ENCODE measurements at regions not wholly inside any gene's neighbourhood (a gene's known extent, or its start where the extent isn't known, plus 50 kb on each side); places are given as distances from the start of the nearest gene placed in this dataset.
"Not testable (repeated sequence)": the region's sequence is repeated elsewhere in the genome, so short reads cannot be mapped to it uniquely, and the experiment has no call there.

DNA sequence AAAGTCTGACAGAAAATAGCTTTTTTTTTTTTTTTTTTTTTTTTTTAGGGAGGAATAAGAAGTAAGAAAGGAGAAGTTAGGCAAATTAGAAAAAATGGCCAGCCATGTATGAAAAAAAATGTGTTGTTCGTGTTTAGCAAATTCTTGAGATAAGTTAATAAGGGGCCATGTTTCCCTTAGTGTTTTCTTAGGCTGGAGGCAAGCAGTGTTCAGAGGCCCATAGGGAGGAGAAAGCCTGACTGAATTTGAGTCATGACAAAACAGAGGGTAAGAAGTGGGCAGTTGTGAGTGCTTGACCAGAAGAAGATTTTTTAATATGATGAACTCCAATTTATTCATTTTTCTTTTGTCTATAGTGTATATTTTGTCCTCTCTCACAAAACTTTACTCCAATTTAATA, 766.4 kb downstream of the FAM181B start:
- no peak overlapping the region for H3K4me3 ChIP-seq (replicated peaks; ENCODE audit: low read depth, low read length)
- no peaks in the 10 kb centered on the region for H3K36me3 ChIP-seq (ENCODE audit: control insufficient read depth, insufficient read depth, low read length)
- H3K27me3 ChIP-seq (replicated peaks; ENCODE audit: control insufficient read depth, insufficient read depth, low read length), result no peaks in the 10 kb centered on the region
- TF ChIP-seq CTCF (IDR thresholded peaks at IDR 0.05; ENCODE audit: insufficient read depth, low read length, poor library complexity, severe bottlenecking), result no peak
- DNase-seq (ENCODE audit: extremely low read depth, insufficient read length), result no peak

GRCh38 chr11:81966340-81966739, 767.3 kb downstream of the FAM181B start:
- TF ChIP-seq CTCF (IDR thresholded peaks at IDR 0.05; ENCODE audit: insufficient read depth, low read length, poor library complexity, severe bottlenecking), result no peak
- no peaks in the 10 kb centered on the region for H3K36me3 ChIP-seq (ENCODE audit: control insufficient read depth, insufficient read depth, low read length)
- no peak overlapping the region for H3K4me3 ChIP-seq (replicated peaks; ENCODE audit: low read depth, low read length)
- no peak for DNase-seq (ENCODE audit: extremely low read depth, insufficient read length)
- no peaks in the 10 kb centered on the region for H3K27me3 ChIP-seq (replicated peaks; ENCODE audit: control insufficient read depth, insufficient read depth, low read length)

DNA sequence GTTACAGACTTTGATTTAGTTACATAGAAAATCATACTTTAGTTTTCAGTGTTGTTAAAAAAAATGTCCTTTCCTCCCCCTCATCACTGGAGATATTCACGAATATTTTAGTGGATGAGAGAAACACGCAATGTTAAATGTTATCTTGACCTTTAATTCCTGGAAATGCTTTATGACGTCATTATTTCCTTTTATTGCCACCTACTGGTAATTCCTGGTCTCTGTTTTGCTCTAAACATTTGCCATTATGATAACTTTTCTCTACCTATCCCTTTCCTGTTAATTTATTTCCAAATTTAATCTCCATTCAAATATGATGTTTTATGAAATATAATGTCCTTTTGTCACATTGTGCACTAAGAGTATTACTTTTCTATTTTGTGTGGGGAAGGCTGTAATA, 770.6 kb downstream of the FAM181B start:
- H3K36me3 ChIP-seq (ENCODE audit: control insufficient read depth, insufficient read depth, low read length), result no peaks in the 10 kb centered on the region
- no peak for DNase-seq (ENCODE audit: extremely low read depth, insufficient read length)

DNA sequence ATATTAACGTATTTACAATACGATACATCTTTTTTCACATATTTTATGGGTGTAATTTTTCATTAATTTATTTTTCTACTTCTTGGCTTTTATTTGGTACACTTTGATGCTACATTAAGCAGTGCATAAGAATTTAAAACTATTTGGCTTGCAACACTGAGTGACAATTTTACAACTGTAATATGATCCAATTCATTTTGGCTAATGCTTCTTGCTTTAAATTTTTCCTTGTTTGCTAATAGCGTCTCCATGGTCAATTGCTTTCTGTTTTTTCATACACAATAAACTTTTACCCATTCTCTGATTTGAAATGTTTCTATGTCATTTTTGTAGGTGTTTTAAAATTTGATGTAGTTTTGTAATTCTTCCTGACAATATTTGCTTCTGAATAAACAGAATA, 773.2 kb downstream of the FAM181B start:
- DNase-seq (ENCODE audit: extremely low read depth, insufficient read length), result no peak
- H3K36me3 ChIP-seq (ENCODE audit: control insufficient read depth, insufficient read depth, low read length), result no peaks in the 10 kb centered on the region
- TF ChIP-seq CTCF (IDR thresholded peaks at IDR 0.05; ENCODE audit: insufficient read depth, low read length, poor library complexity, severe bottlenecking), result no peak
- H3K4me3 ChIP-seq (replicated peaks; ENCODE audit: low read depth, low read length), result no peak overlapping the region
- H3K27me3 ChIP-seq (replicated peaks; ENCODE audit: control insufficient read depth, insufficient read depth, low read length), result no peaks in the 10 kb centered on the region

More for the DNA sequence above, 770.6 kb downstream of the FAM181B start:
- Histone ChIP-seq H3K4me3 (replicated peaks; ENCODE audit: low read depth, low read length) (no peak overlapping the region), H3K27me3 (replicated peaks; ENCODE audit: control insufficient read depth, insufficient read depth, low read length) (no peaks in the 10 kb centered on the region)
- peak; percentile 25 for TF ChIP-seq CTCF (IDR thresholded peaks at IDR 0.05; ENCODE audit: insufficient read depth, low read length, poor library complexity, severe bottlenecking)

DNA sequence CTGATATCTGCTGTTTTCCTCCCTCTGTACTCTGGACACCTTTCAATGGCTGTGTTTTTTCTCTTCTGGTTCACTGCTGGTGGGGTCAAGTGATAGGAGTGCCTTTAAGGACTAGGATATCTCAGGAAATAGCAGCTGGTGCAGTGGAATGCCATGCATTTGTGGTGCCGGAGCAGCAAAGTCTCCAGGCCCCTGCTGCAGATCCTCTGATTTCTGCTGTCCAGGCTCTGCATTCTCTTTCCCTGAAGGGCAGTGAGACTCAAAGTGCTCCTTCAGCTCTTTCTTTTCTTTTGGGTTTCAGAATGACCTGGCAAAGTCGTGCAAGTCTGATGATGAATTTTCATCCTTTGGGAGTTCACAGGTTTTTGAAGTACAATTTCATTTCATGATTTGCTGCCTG, 774.3 kb downstream of the FAM181B start:
- Histone ChIP-seq H3K27me3 (replicated peaks; ENCODE audit: control insufficient read depth, insufficient read depth, low read length) (no peaks in the 10 kb centered on the region), H3K4me3 (replicated peaks; ENCODE audit: low read depth, low read length) (no peak overlapping the region), H3K36me3 (ENCODE audit: control insufficient read depth, insufficient read depth, low read length) (no peaks in the 10 kb centered on the region)
- TF ChIP-seq CTCF (IDR thresholded peaks at IDR 0.05; ENCODE audit: insufficient read depth, low read length, poor library complexity, severe bottlenecking), result no peak
- no peak for DNase-seq (ENCODE audit: extremely low read depth, insufficient read length)

DNA sequence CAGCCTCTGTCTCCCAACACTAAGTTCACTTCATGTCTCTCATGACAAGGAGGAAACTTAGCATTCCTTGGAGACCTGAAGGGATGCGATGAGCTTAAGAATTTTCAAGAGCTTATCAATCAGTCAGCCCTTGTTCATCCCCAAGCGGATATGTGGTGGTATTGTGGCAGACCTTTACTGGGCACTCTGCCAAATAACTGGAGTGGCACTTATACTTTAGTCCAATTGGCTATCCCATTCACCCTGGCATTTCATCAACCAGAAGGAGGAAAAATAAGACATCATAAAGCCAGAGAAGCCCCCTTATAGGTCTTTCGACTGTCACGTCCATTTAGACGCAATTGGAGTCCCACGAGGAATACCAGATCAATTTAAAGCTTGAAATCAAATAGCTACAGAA, 779.4 kb downstream of the FAM181B start:
- not testable (repeated sequence) for H3K27me3 ChIP-seq (replicated peaks; ENCODE audit: control insufficient read depth, insufficient read depth, low read length); DNase-seq (ENCODE audit: extremely low read depth, insufficient read length); H3K4me3 ChIP-seq (replicated peaks; ENCODE audit: low read depth, low read length); H3K36me3 ChIP-seq (ENCODE audit: control insufficient read depth, insufficient read depth, low read length)

Measured in GM06990 (cell line).